ENCODE measurements at regions not wholly inside any gene's neighbourhood (a gene's known extent, or its start where the extent isn't known, plus 50 kb on each side); places are given as distances from the start of the nearest gene placed in this dataset.

- TF ChIP-seq SP1 (IDR thresholded peaks at IDR 0.05; ENCODE audit: low read depth) (no peak), SRF (IDR thresholded peaks at IDR 0.05; ENCODE audit: low read depth) (no peak), YY1 (IDR thresholded peaks at IDR 0.05; ENCODE audit: extremely low read depth, insufficient replicate concordance, low read depth, low read length) (no peak), MAX (IDR thresholded peaks at IDR 0.05) (no peak), CTCF (IDR thresholded peaks at IDR 0.05 in 2 of 3, conservative IDR thresholded peaks at IDR 0.05 in 1 of 3; ENCODE audit: borderline replicate concordance in 1 of 3, insufficient read depth in 1 of 3, low read depth in 2 of 3, low read length in 2 of 3) (no peak), JUND (IDR thresholded peaks at IDR 0.05) (no peak), ATF3 (IDR thresholded peaks at IDR 0.05) (no peak), POLR2AphosphoS5 (IDR thresholded peaks at IDR 0.05; ENCODE audit: low read depth, low read length) (no peak), EGR1 (IDR thresholded peaks at IDR 0.05; ENCODE audit: low read depth) (no peak), ZNF274 (IDR thresholded peaks at IDR 0.05; ENCODE audit: low read depth, low read length) (no peak), EZH2 (IDR thresholded peaks at IDR 0.05) (no peak)
Measured at GRCh38 chr11:114827736-114828135, 149.4 kb downstream of the NXPE2 start.

Data from HCT116 (cell line).